ENCODE measurements at regions not wholly inside any gene's neighbourhood (a gene's known extent, or its start where the extent isn't known, plus 50 kb on each side); places are given as distances from the start of the nearest gene placed in this dataset.
"Not testable (repeated sequence)": the region's sequence is repeated elsewhere in the genome, so short reads cannot be mapped to it uniquely, and the experiment has no call there.

GRCh38 chr21:35565204-35565611 lies 495.1 kb downstream of the SETD4 start:
- no peak for DNase-seq (ENCODE audit: low spot score)

DNA sequence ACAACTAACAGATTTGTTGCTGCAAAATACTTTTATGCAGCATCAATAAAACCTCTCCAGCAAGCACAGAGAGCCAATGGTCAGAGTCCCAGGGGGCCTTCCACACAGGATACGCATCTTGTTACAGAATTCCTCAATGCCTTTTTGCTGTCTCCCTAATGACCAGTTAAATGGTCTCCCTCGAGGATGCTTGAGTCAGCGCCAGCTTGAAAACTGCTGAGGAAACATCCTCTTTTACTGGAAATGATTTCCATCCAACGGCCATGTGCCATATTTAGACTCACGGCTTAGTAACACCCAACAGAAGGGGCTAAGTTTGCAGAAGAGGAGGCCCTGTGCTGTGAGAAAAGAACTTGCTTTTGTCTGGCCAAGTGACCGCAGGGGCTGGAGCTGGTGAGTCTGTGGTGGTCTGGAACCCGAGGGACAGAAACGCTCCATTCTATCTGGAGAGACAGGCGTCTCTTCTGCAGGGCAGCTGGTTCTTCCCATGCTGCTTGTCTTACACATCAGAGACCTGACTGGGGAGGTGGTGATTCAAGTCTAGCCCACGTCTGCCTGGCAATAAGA lies 496.4 kb downstream of the SETD4 start:
- DNase-seq (ENCODE audit: low spot score): no peak

GRCh38 chr21:35562876-35563275 lies 497.4 kb downstream of the SETD4 start:
- DNase-seq (ENCODE audit: low spot score): no peak

GRCh38 chr21:35561116-35561515 lies 499.2 kb downstream of the SETD4 start:
- DNase-seq (ENCODE audit: low spot score): no peak

DNA sequence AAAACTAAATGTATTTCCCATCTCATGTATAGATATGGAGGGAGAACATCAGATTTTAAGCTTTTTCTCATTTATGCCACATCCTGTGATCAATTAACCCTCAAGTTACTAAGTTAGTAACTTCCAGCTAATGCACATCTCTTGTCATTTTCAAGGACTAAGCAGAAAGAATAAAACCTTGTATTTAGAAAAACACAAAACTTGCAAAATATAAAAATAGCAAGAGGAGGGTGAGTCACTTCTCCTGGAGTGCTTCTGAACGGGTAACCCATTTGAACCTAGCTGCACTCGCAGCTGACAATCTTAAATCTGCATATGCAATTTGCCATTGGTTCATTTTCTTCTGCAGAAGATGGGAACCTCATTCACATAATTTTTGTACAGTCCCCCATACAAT lies 500.5 kb downstream of the SETD4 start:
- no peak for DNase-seq (ENCODE audit: low spot score)

GRCh38 chr21:35559128-35559828 lies 501.0 kb downstream of the SETD4 start:
- no peak for DNase-seq (ENCODE audit: low spot score)

DNA sequence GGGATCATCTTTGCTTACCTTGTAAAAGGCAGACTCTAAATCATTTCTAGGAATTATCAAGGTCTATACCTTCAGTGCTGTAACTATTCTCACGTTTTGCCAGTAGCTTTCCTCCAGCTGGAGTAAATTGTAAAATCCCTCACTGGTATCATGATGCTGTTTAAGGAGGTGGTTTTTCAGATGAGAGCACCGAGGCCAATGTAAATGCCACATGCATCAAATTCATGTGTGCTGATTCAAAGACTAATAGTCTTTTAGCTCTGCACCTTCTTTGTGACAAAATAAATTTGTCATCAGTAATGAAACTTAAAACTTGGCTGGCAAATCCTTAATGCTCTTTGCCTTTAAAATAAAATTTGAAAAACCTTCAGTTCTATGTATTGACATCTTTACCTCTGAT lies 503.8 kb downstream of the SETD4 start:
- DNase-seq (ENCODE audit: low spot score): no peak

GRCh38 chr21:35552483-35552882 lies 503.4 kb upstream of the RUNX1 start:
- DNase-seq (ENCODE audit: low spot score): not testable (repeated sequence)

GRCh38 chr21:35548904-35549615 lies 500.0 kb upstream of the RUNX1 start:
- no peak for DNase-seq (ENCODE audit: low spot score)

- no peak for DNase-seq (ENCODE audit: low spot score)
Observed at GRCh38 chr21:35547946-35548774, 499.1 kb upstream of the RUNX1 start.

GRCh38 chr21:35543746-35544145 lies 494.6 kb upstream of the RUNX1 start:
- no peak for DNase-seq (ENCODE audit: low spot score)

- no peak for DNase-seq (ENCODE audit: low spot score)
Observed at GRCh38 chr21:35540950-35541638, 492.0 kb upstream of the RUNX1 start.

GRCh38 chr21:35538386-35538785 lies 489.3 kb upstream of the RUNX1 start:
- no peak for DNase-seq (ENCODE audit: low spot score)

DNA sequence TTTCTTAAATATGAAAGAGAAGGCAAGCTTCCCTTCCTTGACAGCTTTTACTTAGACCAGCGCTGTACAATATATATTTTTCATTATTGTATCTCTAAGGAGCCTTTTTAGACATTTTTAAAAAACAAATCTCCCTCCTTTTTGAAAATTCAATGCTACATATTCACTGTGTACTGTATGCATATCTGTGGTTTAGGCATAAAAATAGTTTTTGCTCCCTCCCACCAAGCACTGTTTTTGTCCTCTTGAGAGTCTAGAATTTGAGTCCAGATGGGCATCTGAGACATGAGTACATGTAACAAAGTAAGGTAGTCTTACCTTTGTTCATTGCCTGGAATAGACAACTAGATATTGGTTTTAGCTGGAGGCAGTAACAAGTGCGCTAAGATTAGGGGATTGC lies 488.5 kb upstream of the RUNX1 start:
- DNase-seq (ENCODE audit: low spot score): no peak

- no peak for DNase-seq (ENCODE audit: low spot score)
Observed at GRCh38 chr21:35533893-35534292, 484.8 kb upstream of the RUNX1 start.

GRCh38 chr21:35530766-35531165 lies 481.7 kb upstream of the RUNX1 start:
- peak; percentile 40 for DNase-seq (ENCODE audit: low spot score)

- DNase-seq (ENCODE audit: low spot score): no peak
Observed at GRCh38 chr21:35529171-35529863, 480.2 kb upstream of the RUNX1 start.

- no peak for DNase-seq (ENCODE audit: low spot score)
Observed at GRCh38 chr21:35528116-35529042, 479.3 kb upstream of the RUNX1 start.

GRCh38 chr21:35527358-35527757 lies 478.3 kb upstream of the RUNX1 start:
- DNase-seq (ENCODE audit: low spot score): no peak

DNA sequence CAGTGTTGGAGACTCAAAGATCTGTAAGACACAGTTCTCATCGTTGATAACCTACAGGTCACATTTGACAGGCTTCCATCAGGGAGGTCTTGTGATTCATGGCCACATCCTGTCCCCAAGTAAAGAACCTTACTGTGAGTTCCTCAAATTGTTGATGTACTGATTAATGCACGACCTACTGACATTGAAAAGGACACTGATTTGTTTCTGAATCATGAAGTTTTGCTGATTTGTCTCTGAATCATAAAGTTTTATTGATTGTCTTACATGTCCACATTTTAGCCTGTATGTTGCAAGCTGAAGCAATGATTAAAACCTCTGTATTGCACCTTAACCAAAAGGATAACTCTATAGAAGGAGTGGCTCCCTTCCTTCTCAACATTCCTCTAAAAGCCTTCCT lies 476.3 kb upstream of the RUNX1 start:
- DNase-seq (ENCODE audit: low spot score): no peak
